ENCODE measurements at regions not wholly inside any gene's neighbourhood (a gene's known extent, or its start where the extent isn't known, plus 50 kb on each side); places are given as distances from the start of the nearest gene placed in this dataset.

GRCh38 chr9:82212885-82213284, 224.3 kb downstream of the SPATA31D1 start:
- H3K18ac ChIP-seq (ENCODE audit: insufficient read length, low read depth, low read length), result no peak overlapping the region
- H3K9me3 Mint-ChIP-seq, result peaks cover 4% of the 10 kb centered on the region in 2 experiments; a peak in 3 of 5 replicates
- peaks cover 0 to 8% (median 0%) of the 10 kb centered on the region in 3 experiments; a peak in 2 of 7 replicates for H3K36me3 Mint-ChIP-seq (ENCODE audit: insufficient read depth in 1 of 3, low read depth in 3 of 3)
- H3K4me1 Mint-ChIP-seq, result no peaks in the 10 kb centered on the region; a peak in 1 of 4 replicates
- H3K23me2 ChIP-seq (ENCODE audit: insufficient read length, low read depth, low read length, poor library complexity, severe bottlenecking), result no peaks in the 10 kb centered on the region
- H3K4me1 ChIP-seq (ENCODE audit: insufficient read depth, low read length), result no peaks in the 10 kb centered on the region
- no peaks in the 10 kb centered on the region for H4K20me1 ChIP-seq (ENCODE audit: control insufficient read depth, insufficient read depth, insufficient read length)
- TF ChIP-seq CTCF (conservative IDR thresholded peaks at IDR 0.05), result no peak
- H2BK5ac ChIP-seq (ENCODE audit: insufficient read length, low read length), result no peak overlapping the region
- H3K14ac ChIP-seq (ENCODE audit: insufficient read depth, low read length), result no peak overlapping the region
- H2BK20ac ChIP-seq (ENCODE audit: low read depth, low read length, poor library complexity, severe bottlenecking), result no peak overlapping the region
- no peak overlapping the region for H3T11ph ChIP-seq (ENCODE audit: low read length)
- H3K4ac ChIP-seq (ENCODE audit: low read depth, low read length), result no peak overlapping the region
- H3K4me3 Mint-ChIP-seq, result no peak overlapping the region
- no peak overlapping the region for H3K27ac ChIP-seq (ENCODE audit: insufficient read length, low read depth, low read length)
- H4K8ac ChIP-seq (replicated peaks; ENCODE audit: insufficient read length, low read depth, low read length), result no peak overlapping the region
- H3K79me2 ChIP-seq (ENCODE audit: insufficient read depth, low read length), result no peaks in the 10 kb centered on the region
- H3K9ac ChIP-seq (ENCODE audit: extremely low read depth, insufficient read length, low read length), result no peak overlapping the region
- H4K91ac ChIP-seq (ENCODE audit: insufficient read length, low read depth, low read length), result no peak overlapping the region
- H3K4me2 ChIP-seq (ENCODE audit: insufficient read depth, insufficient read length, low read length), result no peak overlapping the region
- H3K27ac Mint-ChIP-seq, result no peak overlapping the region
- H2AK5ac ChIP-seq (ENCODE audit: insufficient read length, low read length), result no peak overlapping the region
- DNase-seq, result no peak
- H3K27me3 Mint-ChIP-seq (ENCODE audit: low read depth), result no peaks in the 10 kb centered on the region
- no peaks in the 10 kb centered on the region for H3K9me3 ChIP-seq (ENCODE audit: control insufficient read depth, low read depth, low read length)
- no peak overlapping the region for H4K5ac ChIP-seq (ENCODE audit: insufficient read length, low read depth, low read length)
- no peak overlapping the region for H2AFZ ChIP-seq (ENCODE audit: low read length)
- no peak overlapping the region for H3K23ac ChIP-seq (ENCODE audit: insufficient read length, low read depth, low read length)
- no peaks in the 10 kb centered on the region for H3K79me1 ChIP-seq (ENCODE audit: insufficient read depth, low read depth, low read length, poor library complexity, severe bottlenecking)
- no peak overlapping the region for H3K56ac ChIP-seq (ENCODE audit: insufficient read length, low read depth, low read length)
- WGBS (ENCODE audit: extremely low coverage, insufficient read length, low lambda C conversion rate), result no CpG with 5 or more reads among the region's 1 CpG
- no peak overlapping the region for H2BK120ac ChIP-seq (ENCODE audit: low read depth, low read length, poor library complexity, severe bottlenecking)
- H3K27me3 ChIP-seq (ENCODE audit: insufficient read depth, low read length), result no peaks in the 10 kb centered on the region
- H2BK15ac ChIP-seq (ENCODE audit: low read depth, low read length), result no peak overlapping the region
- no peak overlapping the region for H2BK12ac ChIP-seq (ENCODE audit: insufficient read length, low read depth, low read length)
